ENCODE measurements at regions not wholly inside any gene's neighbourhood (a gene's known extent, or its start where the extent isn't known, plus 50 kb on each side); places are given as distances from the start of the nearest gene placed in this dataset.

DNA sequence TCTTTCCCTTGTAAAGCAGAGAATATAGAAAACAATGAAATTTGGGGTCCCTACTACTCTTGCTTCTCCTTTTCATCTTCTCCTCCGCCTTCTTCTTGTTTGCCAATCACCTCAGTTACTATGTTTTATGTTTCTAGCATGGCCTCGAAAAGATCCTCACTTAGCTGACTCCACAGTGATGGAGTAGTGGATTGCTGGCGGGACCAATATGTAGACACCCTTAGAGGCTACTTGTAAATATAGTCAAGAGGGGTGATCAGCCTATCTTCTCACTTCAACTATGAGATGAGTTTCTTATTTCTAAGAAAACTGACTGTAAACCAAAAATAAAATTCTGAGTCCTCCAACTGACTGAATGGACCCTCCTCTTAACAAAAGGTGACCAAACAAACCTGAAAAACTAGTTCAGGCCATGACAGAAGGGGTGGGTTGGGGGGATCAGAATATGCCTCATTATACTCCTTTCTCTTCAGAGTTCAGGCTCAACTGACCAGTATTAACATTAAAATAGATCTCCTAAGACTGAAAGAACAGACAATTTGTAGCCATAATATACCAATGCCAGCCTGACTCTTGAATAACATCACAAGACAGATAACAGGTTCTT is 829.0 kb downstream of the TLE4 start:
- no peak for DNase-seq

DNA sequence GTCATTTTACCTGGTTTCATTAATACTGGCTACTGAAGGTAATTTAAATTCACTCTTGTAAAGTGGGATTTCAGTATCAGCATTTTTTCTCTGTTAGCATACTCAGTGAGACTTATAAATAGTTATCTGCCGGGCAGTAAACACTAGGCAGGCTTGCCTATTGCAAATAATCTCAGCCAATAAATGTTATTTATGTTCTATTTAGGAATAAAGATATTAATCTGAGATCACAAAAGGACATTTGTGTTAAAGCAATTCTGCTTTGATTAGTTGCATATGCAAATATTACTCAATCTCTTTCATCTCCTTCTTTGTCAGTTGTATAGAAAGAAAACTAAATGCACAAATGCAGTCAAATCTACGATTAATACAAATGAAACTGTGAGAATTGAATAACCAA is 827.8 kb downstream of the TLE4 start:
- DNase-seq = no peak

DNA sequence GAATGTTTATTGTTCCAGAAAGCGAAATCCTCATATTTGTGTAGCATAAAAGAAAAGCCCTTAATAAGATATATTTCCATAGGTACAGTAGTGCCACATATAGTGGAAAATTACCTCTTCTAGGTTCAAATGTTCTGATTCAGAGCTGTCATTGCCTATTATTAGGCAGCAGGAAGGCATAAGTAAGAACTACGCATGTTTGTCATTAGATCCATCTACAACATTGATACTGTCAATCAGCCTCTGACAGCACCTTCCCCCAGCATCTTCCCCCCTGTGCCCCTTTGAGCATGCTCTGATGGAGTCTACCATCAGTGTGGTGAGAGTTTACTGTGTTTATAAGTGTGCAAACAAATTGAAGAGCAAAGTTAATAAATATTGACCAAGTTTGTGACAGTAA is 816.1 kb downstream of the TLE4 start:
- peak; percentile 87 for DNase-seq

DNA sequence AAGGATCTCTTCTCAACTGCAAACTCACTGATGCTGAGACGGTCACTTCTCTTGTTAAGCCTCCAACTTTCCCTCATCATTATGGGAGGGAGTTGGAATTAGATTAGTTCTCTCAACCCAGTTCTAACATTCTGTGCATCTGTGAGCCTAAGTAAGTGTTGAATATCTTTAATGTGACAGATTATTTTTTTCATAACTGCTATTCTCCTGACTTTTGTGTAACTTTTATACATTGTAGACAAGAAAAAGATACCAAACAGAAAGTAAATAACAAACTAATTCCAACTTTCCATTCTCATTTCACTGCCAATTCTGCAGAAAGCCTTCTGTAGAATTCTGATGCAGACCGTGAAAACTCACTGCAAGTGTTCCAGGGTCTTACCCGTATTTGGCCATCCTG is 813.5 kb downstream of the TLE4 start:
- no peak for DNase-seq

DNA sequence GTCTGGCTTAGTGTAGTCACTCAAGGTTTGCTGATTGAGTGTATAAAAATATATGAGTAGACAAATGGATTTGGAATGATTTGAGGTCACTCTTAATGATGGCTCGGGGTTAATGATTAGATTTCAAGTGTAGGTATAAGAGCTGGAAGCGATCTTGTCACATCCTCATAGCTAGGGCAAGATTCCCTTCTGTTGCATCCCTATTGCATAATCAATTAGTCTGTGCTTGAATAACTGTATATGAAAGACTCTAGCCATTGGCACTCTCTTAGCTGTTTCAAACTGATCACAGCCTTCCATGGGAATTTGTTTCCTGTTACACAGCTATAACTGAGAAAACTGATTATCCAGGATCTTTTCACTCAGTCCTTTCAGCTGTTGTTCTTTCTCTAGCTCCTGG is 811.6 kb downstream of the TLE4 start:
- no peak for DNase-seq

DNA sequence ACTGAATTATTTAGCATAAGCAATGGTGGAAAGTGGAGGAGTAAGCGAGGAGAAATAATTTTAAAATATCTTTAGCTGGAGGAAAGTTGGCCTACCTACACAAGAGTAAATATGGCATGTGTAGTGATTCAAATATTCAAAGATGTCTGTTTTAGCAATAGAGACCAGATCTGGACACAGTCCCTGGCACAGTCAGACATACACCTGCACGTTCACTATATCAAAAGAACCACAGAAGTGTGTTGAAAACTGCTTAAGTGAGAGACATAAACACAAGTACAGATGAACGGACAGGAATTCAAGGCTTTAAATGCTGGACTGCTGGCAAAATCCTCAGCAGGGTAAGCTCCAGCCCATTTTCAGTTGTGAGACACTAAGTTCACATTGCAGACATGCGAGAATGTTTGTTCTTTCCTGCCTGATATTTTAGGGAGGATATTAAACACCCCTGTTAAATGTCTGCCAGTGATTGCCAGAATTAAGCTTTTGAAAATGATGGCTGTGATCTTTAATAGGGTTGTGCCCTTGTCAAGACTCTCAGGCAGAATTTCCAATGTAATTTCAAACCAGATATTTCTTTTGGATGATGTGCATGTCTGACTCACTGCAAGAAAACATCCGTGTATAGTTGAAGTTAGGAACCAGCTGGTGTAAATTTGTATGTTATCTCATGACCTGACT is 810.6 kb downstream of the TLE4 start:
- DNase-seq = no peak

DNA sequence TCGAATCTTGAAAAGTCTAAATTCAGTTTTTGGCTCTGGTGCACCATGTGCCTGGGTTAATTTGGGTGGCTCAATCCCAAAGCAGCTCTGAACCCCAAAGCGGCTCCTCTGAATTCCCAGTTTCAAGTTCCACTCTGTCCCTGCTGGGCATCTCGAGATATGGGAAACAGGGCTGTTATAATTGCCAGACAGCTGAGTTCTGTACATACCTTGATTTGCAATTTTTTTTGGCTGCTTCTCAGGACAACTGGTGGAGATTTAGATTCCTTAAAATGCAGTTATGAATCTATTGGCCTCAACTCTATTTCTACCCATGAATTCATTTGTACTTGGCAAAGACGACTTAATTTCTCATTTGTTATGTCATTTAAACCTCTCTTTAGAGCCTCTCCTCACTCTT is 808.5 kb downstream of the TLE4 start:
- no peak for DNase-seq

DNA sequence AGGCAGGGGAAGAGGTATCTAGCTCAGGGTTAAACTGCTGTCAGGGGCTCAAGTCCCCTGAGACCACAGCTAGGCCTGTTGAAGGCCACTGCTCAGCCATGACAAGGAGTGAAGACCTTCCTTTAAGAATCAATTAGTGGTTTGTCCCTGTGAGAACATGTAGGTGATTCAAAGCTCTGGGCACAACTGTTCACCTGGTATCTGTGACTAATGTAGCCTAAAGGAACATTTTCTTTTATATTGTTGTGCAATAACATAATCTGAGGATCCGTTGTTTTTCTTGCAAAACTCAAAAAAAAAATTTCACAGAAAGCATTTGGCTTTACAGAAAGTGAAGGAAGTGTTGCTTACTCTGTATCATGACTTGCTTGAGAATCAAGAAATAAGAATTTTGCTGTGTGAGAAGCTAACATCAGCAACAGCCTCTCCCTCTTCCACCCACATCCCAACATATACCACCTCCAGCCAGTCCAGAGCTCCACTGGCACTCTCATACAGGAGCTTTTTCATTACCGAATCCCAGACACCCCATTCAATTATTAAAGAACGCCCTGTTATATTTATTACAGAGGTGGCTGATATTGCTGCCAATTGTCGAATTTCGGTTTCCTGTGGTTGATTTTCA is 807.0 kb downstream of the TLE4 start:
- DNase-seq = no peak

DNA sequence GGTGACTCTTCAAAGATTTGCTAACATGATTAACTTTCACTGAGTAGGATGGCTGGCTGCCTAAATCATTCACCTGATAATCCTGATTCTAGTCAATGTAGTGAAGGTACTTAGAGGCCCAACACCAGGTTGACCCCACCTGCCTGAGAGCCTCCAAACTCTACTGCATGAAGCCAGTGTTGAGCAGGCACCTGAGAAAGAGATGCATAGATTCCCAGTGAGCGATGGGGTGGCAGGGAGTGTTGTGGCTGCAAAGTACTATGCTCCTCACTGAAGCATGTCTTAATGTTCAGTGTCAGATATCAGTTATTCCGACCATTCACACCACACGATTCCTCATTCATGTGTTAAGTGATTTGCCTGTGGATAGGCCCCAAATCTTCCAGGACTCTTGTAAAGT is 804.4 kb downstream of the TLE4 start:
- DNase-seq = no peak

DNA sequence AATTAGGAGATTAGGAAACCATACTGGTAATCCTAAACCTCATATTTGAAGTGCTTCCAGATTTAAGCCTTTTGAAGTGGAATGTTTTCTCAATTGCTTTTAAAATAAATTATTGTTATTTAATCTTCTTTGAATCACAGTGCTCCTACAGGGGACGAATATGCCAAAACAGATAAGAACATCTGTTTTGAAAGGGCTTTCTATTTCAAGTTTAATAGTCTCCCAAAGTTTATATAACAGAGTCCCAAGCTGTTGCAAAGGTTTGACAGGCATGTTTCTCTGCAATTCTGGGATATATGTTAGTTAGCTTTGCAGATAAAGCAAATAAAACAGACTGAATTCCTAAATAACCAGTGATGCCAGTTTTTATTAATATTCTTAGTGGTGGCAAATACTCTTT is 803.7 kb downstream of the TLE4 start:
- DNase-seq = no peak

DNA sequence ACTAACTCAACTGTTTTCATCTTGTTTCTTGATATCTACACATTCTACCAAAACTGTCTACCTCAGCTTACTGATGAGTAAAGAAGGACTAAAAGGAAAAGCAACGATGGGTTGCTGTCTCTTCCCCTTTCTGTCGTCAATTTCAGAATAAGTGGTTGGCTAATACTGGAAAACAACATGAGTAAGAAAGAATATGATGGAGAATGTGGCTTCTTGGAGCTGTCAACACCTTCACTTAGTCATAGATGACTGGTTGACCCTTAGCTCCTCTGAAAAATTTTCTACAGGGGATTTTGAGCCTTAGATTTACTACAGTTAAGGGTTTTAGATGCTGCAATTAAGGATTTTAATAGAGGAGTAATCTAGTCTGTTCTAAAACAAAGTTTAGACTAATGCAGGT is 797.9 kb downstream of the TLE4 start:
- no peak for DNase-seq

DNA sequence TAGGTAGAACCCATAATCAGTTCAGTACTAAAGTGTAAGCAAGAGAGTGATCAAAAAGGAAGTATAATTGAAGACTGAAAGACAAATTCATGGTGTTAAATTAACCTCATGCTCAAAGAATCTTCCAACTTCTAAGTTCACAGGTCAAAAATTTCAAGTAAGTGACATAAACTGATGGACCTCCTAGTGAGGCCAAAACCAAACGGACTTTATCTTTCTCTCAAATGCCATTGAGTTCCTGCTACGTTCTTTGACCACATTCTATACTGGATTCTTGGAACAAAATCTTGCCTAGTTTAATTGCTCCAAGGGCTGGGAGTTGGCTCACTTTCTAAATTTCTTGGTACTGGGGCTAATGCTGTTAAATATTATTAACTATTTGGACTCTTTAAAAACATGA is 794.9 kb downstream of the TLE4 start:
- DNase-seq = no peak

DNA sequence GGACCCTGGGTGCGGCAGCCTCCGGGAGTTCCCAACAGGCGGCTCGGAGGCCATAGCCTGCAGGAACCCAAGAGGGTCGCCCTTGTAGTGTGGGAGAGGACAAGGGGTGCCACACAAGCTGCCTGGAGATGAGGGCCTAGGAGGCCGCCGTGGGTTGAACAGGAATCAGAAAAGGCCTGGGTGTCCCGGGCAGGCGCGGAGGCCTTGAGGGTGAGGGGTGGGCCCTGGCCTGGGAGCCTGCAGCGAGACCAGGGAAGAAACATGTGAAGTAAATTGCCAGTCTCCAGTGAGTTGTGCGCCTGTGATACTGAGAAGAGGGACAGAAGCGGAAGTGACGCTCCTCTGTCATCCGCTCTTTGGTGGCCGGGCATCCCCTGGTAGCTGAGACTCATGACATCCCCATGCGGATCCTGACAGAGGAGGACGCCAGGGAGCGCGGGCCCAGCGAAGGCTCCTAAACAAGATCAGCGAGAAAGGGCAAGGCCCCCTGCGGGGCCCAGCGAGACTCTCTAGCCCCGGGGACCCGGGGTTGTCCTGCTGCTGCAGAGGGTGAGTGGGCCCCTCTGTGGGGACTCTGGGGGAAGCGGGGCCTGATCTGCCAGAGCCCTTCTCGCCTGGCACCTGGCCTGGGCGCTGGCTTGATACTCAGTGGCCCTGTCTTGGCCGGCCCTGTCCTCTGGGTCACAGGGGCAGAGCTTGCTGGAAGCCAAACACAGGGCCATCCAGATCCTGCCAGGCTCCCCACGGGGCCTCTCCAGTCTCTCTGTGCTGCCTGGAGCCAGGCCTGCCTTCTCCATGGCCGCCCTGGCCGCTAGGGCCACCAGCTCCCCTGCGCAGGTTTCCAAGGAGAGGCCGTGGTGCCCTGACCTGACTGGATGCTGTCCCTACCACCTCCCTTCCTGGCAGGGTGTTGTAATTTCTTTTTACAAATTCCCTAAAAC is 788.4 kb downstream of the TLE4 start:
- DNase-seq = no peak

DNA sequence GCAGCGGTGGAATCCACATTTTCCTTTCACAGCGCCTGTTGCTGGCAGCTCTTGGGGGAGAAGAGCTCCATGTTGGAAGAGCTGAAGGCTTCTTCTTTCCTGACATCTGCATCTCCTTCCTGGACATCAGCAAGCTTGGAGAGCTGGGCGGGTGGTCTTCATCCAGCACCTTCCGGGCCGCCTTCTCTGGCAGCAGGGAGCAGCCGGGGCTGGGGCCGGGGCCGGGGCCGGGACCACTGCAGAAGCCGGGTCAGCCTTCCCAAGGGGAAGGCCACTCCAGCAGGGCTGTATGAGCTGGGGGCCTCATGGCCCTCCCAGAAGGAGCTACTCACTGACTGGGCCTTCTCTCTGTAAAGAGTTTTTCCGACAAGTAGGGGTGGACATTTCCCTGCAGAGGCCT is 787.5 kb downstream of the TLE4 start:
- no peak for DNase-seq

DNA sequence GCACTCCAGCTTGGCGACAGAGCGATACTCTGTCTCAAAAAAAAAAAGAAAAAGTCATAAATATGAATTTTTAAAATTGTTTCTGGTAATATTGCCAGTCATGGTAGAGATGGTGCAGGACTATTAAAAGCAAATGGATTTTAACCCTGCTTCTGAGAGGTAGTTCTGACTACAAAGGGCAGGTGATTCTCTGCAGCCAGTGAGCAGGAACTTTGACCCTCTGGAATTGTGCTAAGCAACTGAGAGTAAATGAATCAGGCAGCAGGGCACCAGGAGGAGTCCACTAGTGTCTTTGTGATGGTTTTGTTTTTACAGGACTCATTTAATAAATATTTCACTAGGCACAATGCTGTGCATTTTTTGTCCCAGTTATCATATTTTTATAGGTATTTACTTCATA is 781.2 kb downstream of the TLE4 start:
- no peak for DNase-seq

DNA sequence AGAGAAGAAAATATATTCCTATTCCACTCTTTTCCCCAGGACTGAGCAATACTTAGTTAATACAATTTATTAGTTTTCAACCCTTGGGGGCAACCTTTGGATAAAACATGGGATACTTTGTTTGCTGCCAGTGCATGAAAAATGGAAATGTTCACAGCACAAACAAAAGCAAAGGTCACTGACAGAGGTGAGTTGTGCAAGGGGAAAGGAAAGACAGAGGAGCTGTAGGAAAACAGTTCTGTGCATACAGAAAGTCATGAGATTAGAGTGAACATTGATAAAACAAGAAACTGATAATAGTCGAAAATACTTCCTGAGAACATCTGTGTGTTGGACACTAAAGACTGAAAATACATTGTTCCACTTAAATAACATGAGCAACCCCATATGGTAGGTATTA is 779.8 kb downstream of the TLE4 start:
- DNase-seq = no peak

DNA sequence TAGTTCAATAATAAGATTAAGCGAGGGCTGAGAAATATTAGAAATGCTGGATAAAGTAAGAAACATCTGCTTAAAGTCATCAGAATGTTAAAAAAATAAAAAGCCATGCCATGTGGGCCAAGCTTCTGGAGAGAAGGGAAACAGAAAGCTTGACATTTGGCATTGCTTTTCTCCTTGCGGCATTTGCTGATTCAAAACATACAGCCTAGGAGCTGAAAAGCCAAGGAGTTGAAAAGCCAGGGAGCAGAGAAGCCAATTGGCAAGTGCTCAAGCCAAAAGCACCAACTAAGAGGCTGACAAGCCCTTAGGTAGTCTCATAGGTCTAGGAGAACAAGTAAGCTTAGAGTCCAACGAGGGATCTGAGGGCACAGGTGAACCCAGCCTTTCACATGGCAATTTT is 754.3 kb downstream of the TLE4 start:
- no peak for DNase-seq

DNA sequence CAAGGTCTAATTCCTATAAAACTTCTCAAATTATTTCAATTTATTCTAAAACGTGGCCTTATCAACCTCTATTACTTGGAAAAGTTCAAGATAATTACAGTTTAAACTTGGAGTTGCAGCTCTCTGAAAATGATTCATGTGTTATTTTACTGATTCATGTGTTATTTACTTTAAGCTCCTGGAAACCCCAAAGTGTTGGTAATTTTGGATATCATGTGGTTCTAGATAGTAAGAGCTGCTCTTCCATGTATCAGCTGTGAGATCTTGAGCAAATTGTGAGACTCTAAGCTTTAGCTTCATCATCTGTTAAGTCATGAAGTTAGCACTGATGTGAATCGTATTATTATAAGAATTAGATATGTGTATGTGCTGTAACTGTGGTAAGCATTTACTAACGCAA is 749.2 kb downstream of the TLE4 start:
- DNase-seq = no peak

DNA sequence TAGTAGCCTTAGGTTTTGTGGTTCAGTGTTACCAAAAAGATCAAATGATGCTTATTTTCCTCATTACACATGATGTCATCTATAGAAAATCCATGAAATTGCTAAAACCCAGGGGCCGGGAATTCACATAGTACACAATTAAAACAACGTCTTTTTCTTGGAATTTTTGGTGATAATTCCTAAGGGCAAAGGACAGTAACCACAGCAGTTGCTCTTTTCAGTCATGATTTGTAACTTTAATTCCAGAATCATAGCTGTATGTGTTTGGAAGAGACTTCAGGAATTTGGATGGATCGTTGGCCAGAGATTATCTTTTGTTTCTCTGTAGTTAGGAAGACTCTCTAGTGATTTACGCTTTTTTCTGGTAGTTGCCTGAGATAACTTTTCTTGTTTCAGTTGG is 748.7 kb downstream of the TLE4 start:
- no peak for DNase-seq

DNA sequence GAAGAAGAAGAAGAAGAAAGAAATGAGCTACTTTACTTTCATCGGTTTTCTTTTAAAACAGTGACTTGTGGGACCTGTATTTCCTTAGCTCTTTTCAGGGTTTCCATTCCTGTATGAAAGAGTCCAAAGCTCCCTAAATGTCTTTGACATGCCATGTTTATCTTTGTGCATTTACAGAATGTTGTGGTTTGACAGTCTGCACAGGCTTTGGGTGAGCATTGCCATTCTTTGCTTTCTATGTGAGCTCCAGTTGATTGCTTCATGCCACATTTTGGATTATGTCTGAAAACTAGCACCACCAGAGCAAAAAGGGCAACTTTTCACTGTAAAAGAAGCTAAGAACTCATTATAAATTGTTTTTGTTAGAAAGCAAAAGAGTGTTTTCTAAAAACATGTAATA is 733.4 kb downstream of the TLE4 start:
- DNase-seq = no peak

DNA sequence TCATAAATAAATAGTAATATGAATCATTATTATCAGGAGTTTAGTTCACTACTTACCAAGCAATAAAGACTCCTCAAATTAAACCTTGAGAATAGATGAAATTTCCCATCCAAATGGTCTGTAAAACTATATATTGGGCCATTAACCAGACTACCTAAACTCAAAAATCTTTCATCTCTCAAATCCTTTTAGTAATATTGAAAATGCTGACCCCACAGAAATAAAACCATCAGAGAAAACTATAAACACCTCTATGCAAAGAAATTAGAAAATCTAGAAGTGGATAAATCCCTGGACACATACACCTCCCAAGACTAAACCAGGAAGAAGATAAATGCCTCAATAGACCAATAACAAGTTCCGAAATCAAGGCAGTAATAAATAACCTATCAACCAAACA is 723.2 kb downstream of the TLE4 start:
- no peak for DNase-seq

DNA sequence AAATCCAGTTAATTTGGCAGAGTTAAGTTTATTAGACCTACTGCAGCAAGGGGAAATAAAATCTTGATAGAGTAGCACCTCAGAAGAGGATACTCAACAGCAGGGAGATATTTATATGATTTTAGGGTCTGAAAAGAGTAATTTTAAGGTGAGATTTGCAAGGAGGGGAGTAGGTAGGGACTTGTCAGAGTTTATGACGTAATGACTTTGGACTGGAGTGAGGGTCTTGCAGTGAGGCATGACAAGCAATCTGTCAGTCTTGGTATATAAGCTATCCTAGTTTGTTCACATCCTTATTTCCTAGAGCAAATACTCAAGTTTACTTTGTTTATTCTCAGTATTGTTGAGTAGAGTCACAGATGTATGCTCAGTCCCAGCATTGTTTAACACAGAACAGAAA is 722.6 kb downstream of the TLE4 start:
- peak; percentile 18 for DNase-seq

DNA sequence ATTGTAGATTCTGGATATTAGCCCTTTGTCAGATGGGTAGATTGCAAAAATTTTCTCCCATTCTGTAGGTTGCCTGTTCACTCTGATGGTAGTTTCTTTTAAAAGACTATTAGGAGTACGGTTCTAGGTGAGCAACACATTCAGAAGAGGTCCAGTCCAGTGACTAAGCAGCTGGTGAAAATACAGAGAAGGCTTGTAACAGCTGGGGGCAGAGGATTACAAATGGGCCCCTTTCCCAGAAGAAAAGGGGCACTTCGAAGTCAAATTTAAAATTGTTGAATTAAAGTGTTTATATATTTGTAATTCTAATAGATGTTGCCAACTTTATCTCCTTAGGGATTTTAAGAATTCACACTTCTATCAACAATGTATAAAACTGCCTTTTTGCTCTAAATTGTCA is 720.5 kb downstream of the TLE4 start:
- no peak for DNase-seq

DNA sequence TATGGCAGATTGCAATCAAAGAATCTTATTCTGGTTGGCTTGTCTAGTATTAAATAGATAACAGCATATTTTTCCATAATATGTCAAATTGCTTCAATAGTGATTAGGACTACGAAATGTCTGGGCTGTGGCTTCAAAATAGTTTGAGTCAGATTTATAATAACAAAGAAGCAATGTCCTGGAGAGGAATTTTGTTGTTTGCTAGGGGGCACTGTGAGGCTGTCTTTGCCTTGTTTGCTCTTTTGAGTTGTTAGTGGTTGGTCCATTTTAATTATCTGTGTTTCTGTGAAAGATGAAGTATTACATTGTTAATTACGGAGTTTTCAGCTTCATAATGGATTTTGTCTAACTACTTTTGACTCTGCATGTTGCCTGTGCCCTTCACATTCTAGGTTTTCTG is 713.6 kb downstream of the TLE4 start:
- DNase-seq = no peak
